H1 (cell line): ENCODE measurements at regions not wholly inside any gene's neighbourhood (a gene's known extent, or its start where the extent isn't known, plus 50 kb on each side); places are given as distances from the start of the nearest gene placed in this dataset.

Experiments used
- CTCF ChIA-PET: fragments of 300-600 bp; sonication (Branson Sonifier 250); formaldehyde crosslinking; loops from one replicate; lab custom pipeline; 2021; ENCODE audit not compliant: partially characterized antibody; lab: Charles Lee
- POLR2A ChIA-PET: fragments of 300-600 bp; sonication (Branson Sonifier 250); formaldehyde crosslinking; loops from one replicate; lab custom pipeline; 2021; ENCODE audit warnings: inconsistent platforms; ENCODE audit not compliant: partially characterized antibody; lab: Charles Lee
- DNase-seq, 2 experiments: peaks; one replicate each; pipeline versions ENCODE4 v3.0.0 to v3.0.0-alpha.2; 2010 to 2022; ENCODE audit warnings: low spot score in 2 of 2, low read depth in 1 of 2, mixed read lengths in 1 of 2
- FAIRE-seq: peaks from 2 replicates; lab custom pipeline; 2011; peaks lifted over from hg19 to GRCh38; lab: Jason Lieb, UNC
- H2AFZ ChIP-seq: 2 replicates; pipeline ENCODE4 v1.8.1; 2012; ENCODE audit warnings: low read length, inconsistent platforms
- H2AK5ac ChIP-seq: 2 replicates; pipeline ENCODE4 v1.6.1; 2013; ENCODE audit warnings: low read depth, low read length
- H2BK120ac ChIP-seq: replicated peaks from 2 replicates; pipeline ENCODE3; 2013; ENCODE audit warnings: low read depth, low read length, inconsistent platforms
- H2BK12ac ChIP-seq: 2 replicates; pipeline ENCODE4 v1.6.1; 2013; ENCODE audit warnings: low read depth, low read length
- H2BK15ac ChIP-seq: 2 replicates; pipeline ENCODE4 v1.6.1; 2013; ENCODE audit warnings: low read length
- H2BK20ac ChIP-seq: 2 replicates; pipeline ENCODE4 v1.6.1; 2013; ENCODE audit warnings: low read length
- H2BK5ac ChIP-seq: 2 replicates; pipeline ENCODE4 v1.6.1; 2013; ENCODE audit warnings: low read depth, low read length
- H3K14ac ChIP-seq: 2 replicates; pipeline ENCODE4 v1.6.1; 2013; ENCODE audit warnings: inconsistent platforms; ENCODE audit not compliant: insufficient read length
- H3K18ac ChIP-seq: 2 replicates; pipeline ENCODE4 v1.6.1; 2013; ENCODE audit warnings: low read length; ENCODE audit errors: extremely low read depth
- H3K23ac ChIP-seq: 2 replicates; pipeline ENCODE4 v1.6.1; 2013; ENCODE audit warnings: inconsistent platforms; ENCODE audit not compliant: insufficient read length
- H3K23me2 ChIP-seq: 2 replicates; pipeline ENCODE4 v1.6.1; 2013; ENCODE audit warnings: low read depth, low read length
- H3K27ac ChIP-seq: 2 replicates; pipeline ENCODE4 v1.6.1; 2011; ENCODE audit warnings: low read depth, low read length, inconsistent platforms
- H3K27me3 ChIP-seq, 4 experiments: replicated peaks in 1 of 4; 1 replicate in 1 of 4; 2 replicates in 3 of 4; pipeline versions ENCODE4 v1.6.1 to v1.8.1; 2011 to 2013; ENCODE audit warnings: low read length in 3 of 4, mild to moderate bottlenecking in 3 of 4, inconsistent platforms in 2 of 4, mixed read lengths in 2 of 4, moderate library complexity in 1 of 4; ENCODE audit not compliant: control insufficient read depth in 3 of 4, insufficient read depth in 3 of 4; ENCODE audit errors: extremely low read depth in 1 of 4
- H3K36me3 ChIP-seq, 4 experiments: 2 replicates each; pipeline versions ENCODE4 v1.6.1 to v1.8.1; 2011 to 2013; ENCODE audit warnings: mild to moderate bottlenecking in 4 of 4, low read length in 3 of 4, moderate library complexity in 2 of 4, control low read depth in 1 of 4, inconsistent platforms in 1 of 4; ENCODE audit not compliant: insufficient read depth in 4 of 4, control insufficient read depth in 2 of 4
- H3K4ac ChIP-seq: replicated peaks from 2 replicates; pipeline ENCODE3; 2013; ENCODE audit warnings: low read length, low read depth, mixed read lengths, inconsistent platforms; ENCODE audit not compliant: insufficient read length
- H3K4me1 ChIP-seq, 4 experiments: replicated peaks in 1 of 4; 1 replicate in 1 of 4; 2 replicates in 3 of 4; pipeline versions ENCODE4 v1.6.1 to v1.8.1; 2011 to 2013; ENCODE audit warnings: low read length in 3 of 4, inconsistent platforms in 2 of 4, mixed read lengths in 1 of 4; ENCODE audit not compliant: insufficient read depth in 4 of 4, control insufficient read depth in 3 of 4
- H3K4me2 ChIP-seq, 2 experiments: 2 replicates each; pipeline versions ENCODE4 v1.6.1 to v1.8.1; 2011 to 2013; ENCODE audit warnings: low read depth in 2 of 2, low read length in 2 of 2, control low read depth in 1 of 2, inconsistent platforms in 1 of 2, mild to moderate bottlenecking in 1 of 2; ENCODE audit not compliant: insufficient read depth in 1 of 2
- H3K4me3 ChIP-seq, 4 experiments: fragments of 200-600, 300-600 bp in 1 of 4; sonication (generic), shearing (Covaris generic), sonication (Bioruptor Twin) in 1 of 4; 2 replicates each; pipeline versions ENCODE4 v1.5.1 to v1.8.1; 2011 to 2016; ENCODE audit warnings: low read length in 4 of 4, low read depth in 3 of 4, control low read depth in 2 of 4, inconsistent platforms in 2 of 4, mild to moderate bottlenecking in 2 of 4, mixed read lengths in 1 of 4, moderate library complexity in 1 of 4; ENCODE audit not compliant: insufficient read depth in 2 of 4; ENCODE audit errors: extremely low read depth in 1 of 4
- H3K56ac ChIP-seq: replicated peaks from 2 replicates; pipeline ENCODE3; 2013; ENCODE audit warnings: low read depth, mild to moderate bottlenecking, mixed read lengths, low read length, inconsistent platforms; ENCODE audit not compliant: insufficient read length
- H3K79me1 ChIP-seq: 2 replicates; pipeline ENCODE4 v1.6.1; 2013; ENCODE audit warnings: low read depth, low read length, control low read depth
- H3K79me2 ChIP-seq, 2 experiments: 2 replicates each; pipeline versions ENCODE4 v1.6.1 to v1.8.1; 2012 to 2013; ENCODE audit warnings: low read length in 2 of 2, mild to moderate bottlenecking in 2 of 2, inconsistent platforms in 1 of 2; ENCODE audit not compliant: insufficient read depth in 2 of 2, control insufficient read depth in 1 of 2
- H3K9ac ChIP-seq, 4 experiments: replicated peaks in 1 of 4; 1 replicate in 1 of 4; 2 replicates in 3 of 4; pipeline versions ENCODE4 v1.6.1 to v1.8.1; 2011 to 2013; ENCODE audit warnings: low read depth in 3 of 4, low read length in 3 of 4, control low read depth in 2 of 4, mild to moderate bottlenecking in 2 of 4, moderate library complexity in 2 of 4, inconsistent platforms in 1 of 4; ENCODE audit errors: extremely low read depth in 1 of 4
- H3K9me3 ChIP-seq, 2 experiments: 2 replicates each; pipeline versions ENCODE4 v1.6.1 to v1.8.1; 2012 to 2013; ENCODE audit warnings: mild to moderate bottlenecking in 2 of 2, moderate library complexity in 2 of 2, control low read depth in 1 of 2, inconsistent platforms in 1 of 2, low read depth in 1 of 2, low read length in 1 of 2, mixed read lengths in 1 of 2; ENCODE audit not compliant: insufficient read depth in 2 of 2
- H4K20me1 ChIP-seq, 2 experiments: replicated peaks in 1 of 2; 2 replicates each; pipeline versions ENCODE3 to v1.8.1; 2011 to 2013; ENCODE audit warnings: inconsistent platforms in 2 of 2, low read length in 2 of 2, mild to moderate bottlenecking in 1 of 2; ENCODE audit not compliant: insufficient read depth in 2 of 2, control insufficient read depth in 1 of 2
- H4K5ac ChIP-seq: 2 replicates; pipeline ENCODE4 v1.6.1; 2013; ENCODE audit warnings: low read length, low read depth, mixed read lengths, inconsistent platforms; ENCODE audit not compliant: insufficient read length
- H4K8ac ChIP-seq: 2 replicates; pipeline ENCODE4 v1.8.0; 2013; ENCODE audit warnings: mild to moderate bottlenecking, moderate library complexity, low read length, inconsistent platforms; ENCODE audit not compliant: insufficient read depth; ENCODE audit errors: extremely low read depth
- H4K91ac ChIP-seq: replicated peaks from 2 replicates; pipeline ENCODE3; 2013; ENCODE audit warnings: low read length, mixed read lengths, inconsistent platforms; ENCODE audit not compliant: insufficient read length
- ASH2L ChIP-seq: fragments of 200-600, 300-600 bp; sonication (generic); IDR thresholded peaks from one replicate; pipeline ENCODE4 v1.7.1; 2017; ENCODE audit warnings: low read length
- BACH1 ChIP-seq: IDR thresholded peaks from 2 replicates; pipeline ENCODE4 v1.6.1; 2012; ENCODE audit warnings: low read length, improper control_type of control experiment
- EGR1 ChIP-seq: IDR thresholded peaks from 2 replicates; pipeline ENCODE4 v1.6.1; 2011; ENCODE audit warnings: low read depth, low read length, borderline replicate concordance
- GABPA ChIP-seq: IDR thresholded peaks from 2 replicates; pipeline ENCODE4 v1.6.1; 2011; ENCODE audit warnings: mild to moderate bottlenecking, low read length, moderate library complexity, borderline replicate concordance; ENCODE audit not compliant: insufficient read depth
- KDM5A ChIP-seq: fragments of 200-600 bp; IDR thresholded peaks from 2 replicates; pipeline ENCODE4 v1.7.1; 2012; ENCODE audit warnings: mild to moderate bottlenecking, low read length, inconsistent platforms, mixed read lengths
- RAD21 ChIP-seq, 2 experiments: IDR thresholded peaks in 1 of 2; conservative IDR thresholded peaks in 1 of 2; 2 replicates each; pipeline ENCODE4 v1.6.1; 2011; ENCODE audit warnings: low read depth in 2 of 2, low read length in 2 of 2, improper control_type of control experiment in 1 of 2, inconsistent platforms in 1 of 2, mild to moderate bottlenecking in 1 of 2, moderate library complexity in 1 of 2
- WGBS, 2 experiments: shearing (Covaris generic) in 1 of 2; methylation state at CpG; one replicate each; pipeline versions ENCODE4 v1.1.6 to v1.1.7; 2013 to 2015; ENCODE audit warnings: low lambda C conversion rate in 2 of 2, mixed read lengths in 2 of 2, inconsistent platforms in 1 of 2, low coverage in 1 of 2, missing lambda C conversion rate in 1 of 2; ENCODE audit not compliant: insufficient replicate concordance in 2 of 2, insufficient coverage in 1 of 2, insufficient read length in 1 of 2; ENCODE audit errors: extremely low coverage in 1 of 2, missing lambda C conversion rate in 1 of 2; 5-methylcytosine and 5-hydroxymethylcytosine counted together

GRCh38 chr4:10303291-10303690 is 153.9 kb downstream of the ZNF518B start:
- no peak overlapping the region for H3K23ac ChIP-seq
- no peak overlapping the region for H3K14ac ChIP-seq
- H2BK120ac ChIP-seq, result no peak overlapping the region
- no peak overlapping the region for H2AFZ ChIP-seq
- H3K9me3 ChIP-seq, result no peaks in the 10 kb centered on the region; a peak in 1 of 4 replicates
- H3K4ac ChIP-seq, result no peak overlapping the region
- no peak overlapping the region for H2BK15ac ChIP-seq
- no peaks in the 10 kb centered on the region for H3K79me2 ChIP-seq
- no peak overlapping the region for H3K4me2 ChIP-seq
- POLR2A ChIA-PET, result no interaction called here
- no peaks in the 10 kb centered on the region for H3K79me1 ChIP-seq
- H3K9ac ChIP-seq, result 0 out of 7 replicates have a peak overlapping the region, but pooled peaks of 1 of the 4 experiments have one; percentile 15
- TF ChIP-seq KDM5A, result no peak
- no peak for TF ChIP-seq GABPA
- TF ChIP-seq BACH1, result no peak
- no peak for TF ChIP-seq EGR1
- TF ChIP-seq ASH2L, result no peak
- no peak for TF ChIP-seq RAD21 (IDR thresholded peaks at IDR 0.05 in 1 of 2, conservative IDR thresholded peaks at IDR 0.05 in 1 of 2; ENCODE audit: low read depth in 2 of 2, low read length in 2 of 2)
- H3K23me2 ChIP-seq, result no peaks in the 10 kb centered on the region
- FAIRE-seq, result no peak
- DNase-seq, result no peak
- peak overlapping the region; percentile 11 for H4K91ac ChIP-seq
- H3K4me3 ChIP-seq, result no peak overlapping the region
- WGBS, 2 experiments, result 87% methylated on average over 4 of the region's 4 CpGs; no CpG with 5 or more reads in 1 of the 2 experiments
- no peak overlapping the region for H3K27ac ChIP-seq
- H4K8ac ChIP-seq, result no peak overlapping the region
- no peaks in the 10 kb centered on the region for H3K36me3 ChIP-seq
- CTCF ChIA-PET, result interaction anchor here (0.8 kb wide), 1 partner anchor 22 kb away, joined by 3 read pairs; no protein-coding TSS in a partner anchor
- H4K5ac ChIP-seq, result no peak overlapping the region
- H4K20me1 ChIP-seq, result no peaks in the 10 kb centered on the region
- no peak overlapping the region for H2AK5ac ChIP-seq
- H2BK12ac ChIP-seq, result no peak overlapping the region
- H2BK5ac ChIP-seq, result no peak overlapping the region
- H3K27me3 ChIP-seq, result peaks cover 0 to 1% (median 0%) of the 10 kb centered on the region in 4 experiments; a peak in 1 of 7 replicates
- H3K56ac ChIP-seq, result no peak overlapping the region
- H2BK20ac ChIP-seq, result no peak overlapping the region
- peaks cover 0 to 5% (median 1%) of the 10 kb centered on the region in 4 experiments; a peak in 2 of 7 replicates for H3K4me1 ChIP-seq
- H3K18ac ChIP-seq, result no peak overlapping the region
